ENCODE measurements at regions not wholly inside any gene's neighbourhood (a gene's known extent, or its start where the extent isn't known, plus 50 kb on each side); places are given as distances from the start of the nearest gene placed in this dataset.

GRCh38 chr1:54490361-54491248 is 57.4 kb upstream of the ACOT11 start (continued):
- TF ChIP-seq REST (IDR thresholded peaks at IDR 0.05; ENCODE audit: low read depth) (no peak), ELF1 (IDR thresholded peaks at IDR 0.05; ENCODE audit: borderline replicate concordance, low read depth) (no peak), SP1 (IDR thresholded peaks at IDR 0.05; ENCODE audit: low read depth) (no peak), YY1 (IDR thresholded peaks at IDR 0.05; ENCODE audit: extremely low read depth, insufficient replicate concordance, low read depth, low read length) (no peak), CBX3 (IDR thresholded peaks at IDR 0.05; ENCODE audit: low read depth) (no peak)

DNA sequence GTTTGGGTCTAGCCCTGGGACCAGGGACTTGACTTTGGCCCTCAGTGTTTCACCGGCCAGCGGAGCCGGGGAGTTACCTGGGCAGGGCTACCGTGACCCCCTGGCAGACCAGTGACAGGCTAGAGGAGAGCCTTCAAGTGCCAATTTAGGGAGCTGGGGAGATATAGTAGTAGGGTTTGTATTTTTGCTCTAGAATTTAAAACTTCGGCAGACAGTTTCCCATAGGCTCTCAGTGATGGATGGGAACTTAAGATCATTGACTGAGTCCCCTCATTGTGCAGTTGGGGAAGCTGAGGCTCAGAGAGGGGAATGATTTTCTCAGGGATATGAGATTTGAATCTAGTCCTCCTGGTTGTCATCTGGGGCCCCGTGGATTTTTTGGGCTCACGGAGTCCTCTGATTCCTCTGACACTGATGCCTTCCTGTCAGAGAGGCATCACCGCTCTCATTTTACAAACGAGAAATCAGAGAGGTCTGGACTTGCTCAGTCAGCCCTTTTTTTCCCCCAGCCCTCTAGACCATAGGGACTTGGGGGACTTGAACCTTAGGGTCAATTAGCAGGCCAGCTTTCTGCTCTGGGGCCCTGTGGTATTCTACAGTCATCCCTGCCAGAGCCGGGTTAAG is 58.3 kb upstream of the ACOT11 start:
- ChIA-PET RAD21 (ENCODE audit: low non-redundant PET in 1 of 2, low total read pairs in 2 of 2, uncharacterized antibody in 2 of 2, unreplicated experiment in 2 of 2) (interaction anchor here (0.8 to 1.3 kb wide), 7 partner anchors 83 to 629 kb away, joined by 3 to 9 read pairs (median 4); partner anchors contain the start of gene SSBP3 (in 2 of the 2)), CTCF (interaction anchor here (0.7 to 2.1 kb wide), 14 partner anchors 9 to 629 kb away, joined by 3 to 26 read pairs (median 8); partner anchors contain the start of genes CYB5RL, MRPL37 and SSBP3), POLR2A (interaction anchor here (0.7 to 1.5 kb wide), 3 partner anchors 53 to 84 kb away, joined by 3 to 9 read pairs (median 3); partner anchors contain the start of gene SSBP3)
- no peak overlapping the region; the same call in 1 of the 2 replicates for H3K27ac ChIP-seq (ENCODE audit: low read depth, low read length)
- H3K9me2 ChIP-seq (ENCODE audit: insufficient read depth), result no peaks in the 10 kb centered on the region
- H3K9ac ChIP-seq (ENCODE audit: low read length), result no peak overlapping the region
- peak overlapping the region; percentile 5 to 80; a peak in 1 of 4 replicates for H3K4me3 ChIP-seq (replicated peaks in 1 of 2; ENCODE audit: low read depth in 1 of 2, low read length in 2 of 2)
- TF ChIP-seq CEBPB (IDR thresholded peaks at IDR 0.05; ENCODE audit: low read depth) (no peak), EZH2phosphoT487 (IDR thresholded peaks at IDR 0.05; ENCODE audit: borderline replicate concordance) (no peak), ZNF274 (IDR thresholded peaks at IDR 0.05; ENCODE audit: low read depth, low read length) (no peak), ATF3 (IDR thresholded peaks at IDR 0.05) (no peak), ZFX (IDR thresholded peaks at IDR 0.05) (no peak), YY1 (IDR thresholded peaks at IDR 0.05; ENCODE audit: extremely low read depth, insufficient replicate concordance, low read depth, low read length) (no peak), RAD21 (IDR thresholded peaks at IDR 0.05; ENCODE audit: low read depth) (no peak), ZBTB33 (IDR thresholded peaks at IDR 0.05; ENCODE audit: extremely low read depth, insufficient replicate concordance, low read length) (no peak)
- TF ChIP-seq, protein P1, sequence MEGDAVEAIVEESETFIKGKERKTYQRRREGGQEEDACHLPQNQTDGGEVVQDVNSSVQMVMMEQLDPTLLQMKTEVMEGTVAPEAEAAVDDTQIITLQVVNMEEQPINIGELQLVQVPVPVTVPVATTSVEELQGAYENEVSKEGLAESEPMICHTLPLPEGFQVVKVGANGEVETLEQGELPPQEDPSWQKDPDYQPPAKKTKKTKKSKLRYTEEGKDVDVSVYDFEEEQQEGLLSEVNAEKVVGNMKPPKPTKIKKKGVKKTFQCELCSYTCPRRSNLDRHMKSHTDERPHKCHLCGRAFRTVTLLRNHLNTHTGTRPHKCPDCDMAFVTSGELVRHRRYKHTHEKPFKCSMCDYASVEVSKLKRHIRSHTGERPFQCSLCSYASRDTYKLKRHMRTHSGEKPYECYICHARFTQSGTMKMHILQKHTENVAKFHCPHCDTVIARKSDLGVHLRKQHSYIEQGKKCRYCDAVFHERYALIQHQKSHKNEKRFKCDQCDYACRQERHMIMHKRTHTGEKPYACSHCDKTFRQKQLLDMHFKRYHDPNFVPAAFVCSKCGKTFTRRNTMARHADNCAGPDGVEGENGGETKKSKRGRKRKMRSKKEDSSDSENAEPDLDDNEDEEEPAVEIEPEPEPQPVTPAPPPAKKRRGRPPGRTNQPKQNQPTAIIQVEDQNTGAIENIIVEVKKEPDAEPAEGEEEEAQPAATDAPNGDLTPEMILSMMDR (IDR thresholded peaks at IDR 0.05 in 2 of 3, conservative IDR thresholded peaks at IDR 0.05 in 1 of 3; ENCODE audit: borderline replicate concordance in 1 of 3, insufficient read depth in 1 of 3, low read depth in 2 of 3, low read length in 2 of 3), result 0 out of 6 replicates have a peak, but pooled peaks of 1 of the 3 experiments have one; percentile 11
- H4K20me1 ChIP-seq (ENCODE audit: insufficient read depth), result no peaks in the 10 kb centered on the region
- peaks cover 20 to 25% of the 10 kb centered on the region in 2 experiments for H3K4me1 ChIP-seq (ENCODE audit: control insufficient read depth in 1 of 2, insufficient read depth in 2 of 2, low read length in 2 of 2)
- no peaks in the 10 kb centered on the region for H3K36me3 ChIP-seq (ENCODE audit: control insufficient read depth in 1 of 2, insufficient read depth in 2 of 2, low read length in 2 of 2)
- H2AFZ ChIP-seq (ENCODE audit: low read depth, low read length, poor library complexity, severe bottlenecking), result no peak overlapping the region
- no peak for ATAC-seq
- intact Hi-C loops (cut with micrococcal nuclease), result loop anchor here (1.0 to 10.0 kb wide), 7 partner anchors 179 to 635 kb away; partner anchors contain the start of genes CYB5RL and MRPL37
- H3K9me3 ChIP-seq (ENCODE audit: control insufficient read depth in 1 of 2, insufficient read depth in 1 of 2, low read depth in 1 of 2, low read length in 2 of 2), result no peaks in the 10 kb centered on the region
- peak overlapping the region; percentile 100 for H3K4me2 ChIP-seq (ENCODE audit: low read length)
- no TSS peak for BruUV-seq (replicated peaks)
- H3K79me2 ChIP-seq (ENCODE audit: insufficient read depth, low read length), result no peaks in the 10 kb centered on the region
- no peak for DNase-seq (ENCODE audit: low read depth, low spot score)
- no peaks in the 10 kb centered on the region for H3K27me3 ChIP-seq (ENCODE audit: insufficient read depth, low read length)
